A673 (cell line): ENCODE measurements at regions not wholly inside any gene's neighbourhood (a gene's known extent, or its start where the extent isn't known, plus 50 kb on each side); places are given as distances from the start of the nearest gene placed in this dataset.

Source experiments
- BruUV-seq: library from RNA; stranded (reverse); fragments of 400-500 nt; replicated peaks from 2 replicates; lab custom pipeline; 2021; lab: Mats Ljungman, UMichigan
- CTCF ChIA-PET: fragments of 300-600 bp; sonication (Branson Sonifier 250); formaldehyde crosslinking; loops from one replicate; lab custom pipeline; 2022; ENCODE audit warnings: antibody characterized with exemption; lab: Charles Lee
- POLR2A ChIA-PET: fragments of 300-600 bp; sonication (Branson Sonifier 250); formaldehyde crosslinking; loops from one replicate; lab custom pipeline; 2022; ENCODE audit warnings: antibody characterized with exemption; ENCODE audit not compliant: low non-redundant PET; lab: Charles Lee
- DNase-seq: peaks from one replicate; pipeline ENCODE4 v3.0.0-alpha.2; 2015; ENCODE audit warnings: low spot score
- H3K27ac ChIP-seq: fragments of 200-600 bp; sonication (generic); 2 replicates; pipeline ENCODE4 v1.5.1; 2016; ENCODE audit warnings: mixed run types, low read depth, mild to moderate bottlenecking, mixed read lengths, antibody characterized with exemption, low read length; ENCODE audit not compliant: poor library complexity, severe bottlenecking
- H3K27me3 ChIP-seq: fragments of 200-600 bp; sonication (generic); replicated peaks from 2 replicates; pipeline ENCODE4 v1.6.1; 2017; ENCODE audit warnings: mixed run types, low read depth, mild to moderate bottlenecking, mixed read lengths, antibody characterized with exemption, low read length; ENCODE audit not compliant: insufficient read depth, poor library complexity
- H3K36me3 ChIP-seq: fragments of 200-600 bp; sonication (generic); 2 replicates; pipeline ENCODE4 v1.6.1; 2016; ENCODE audit warnings: mixed run types, mild to moderate bottlenecking, mixed read lengths, antibody characterized with exemption, low read length; ENCODE audit not compliant: insufficient read depth, poor library complexity, severe bottlenecking
- H3K4me1 ChIP-seq: fragments of 200-600 bp; sonication (generic); 2 replicates; pipeline ENCODE4 v1.6.1; 2017; ENCODE audit warnings: mixed run types, mild to moderate bottlenecking, mixed read lengths, antibody characterized with exemption, low read length; ENCODE audit not compliant: insufficient read depth, poor library complexity, severe bottlenecking
- H3K4me3 ChIP-seq: fragments of 200-600 bp; sonication (generic); 2 replicates; pipeline ENCODE4 v1.5.1; 2016; ENCODE audit warnings: low read depth, mixed run types, mild to moderate bottlenecking, mixed read lengths, low read length; ENCODE audit not compliant: poor library complexity, severe bottlenecking
- H3K9me3 ChIP-seq: fragments of 200-600 bp; sonication (generic); 2 replicates; pipeline ENCODE4 v1.6.1; 2016; ENCODE audit warnings: mixed run types, low read depth, mild to moderate bottlenecking, mixed read lengths, antibody characterized with exemption, low read length; ENCODE audit not compliant: poor library complexity, severe bottlenecking
- CTCF ChIP-seq: fragments of 300-800, 200-600 bp; sonication (generic); conservative IDR thresholded peaks from 2 replicates; pipeline ENCODE4 v1.5.1; 2017; ENCODE audit warnings: low read depth, mild to moderate bottlenecking, antibody characterized with exemption, low read length, moderate library complexity, mixed read lengths
- EZH2 ChIP-seq: fragments of 200-600 bp; sonication (generic); IDR thresholded peaks from 2 replicates; pipeline ENCODE4 v1.6.1; 2017; ENCODE audit warnings: borderline replicate concordance, low read depth, mild to moderate bottlenecking, mixed read lengths, antibody characterized with exemption, low read length; ENCODE audit not compliant: poor library complexity, severe bottlenecking
- intact Hi-C: fragments of 100-400 bp; cut with micrococcal nuclease; formaldehyde crosslinking; loops from one replicate; pipeline ENCODE4 v1.10.0; 2022; ENCODE audit not compliant: unreplicated experiment

GRCh38 chrX:39577206-39577984 lies 520.4 kb downstream of the BCOR start:
- no peak for DNase-seq
- Histone ChIP-seq H3K4me3 (no peak overlapping the region), H3K36me3 (no peaks in the 10 kb centered on the region), H3K9me3 (no peaks in the 10 kb centered on the region), H3K27me3 (no peaks in the 10 kb centered on the region), H3K27ac (no peak overlapping the region), H3K4me1 (no peaks in the 10 kb centered on the region)
- POLR2A ChIA-PET, result no interaction called here
- intact Hi-C loops, result no loop called here
- no TSS peak for BruUV-seq
- TF ChIP-seq EZH2 (no peak), CTCF (no peak)
- CTCF ChIA-PET, result no interaction called here

GRCh38 chrX:39577985-39578869 lies 519.5 kb downstream of the BCOR start:
- TF ChIP-seq EZH2 (no peak), CTCF (no peak)
- H3K36me3 ChIP-seq, result no peaks in the 10 kb centered on the region
- no peaks in the 10 kb centered on the region for H3K4me1 ChIP-seq
- H3K9me3 ChIP-seq, result no peaks in the 10 kb centered on the region
- POLR2A ChIA-PET, result no interaction called here
- no peak overlapping the region for H3K4me3 ChIP-seq
- intact Hi-C loops, result no loop called here
- no TSS peak for BruUV-seq
- H3K27ac ChIP-seq, result no peak overlapping the region
- no peaks in the 10 kb centered on the region for H3K27me3 ChIP-seq
- DNase-seq, result no peak
- CTCF ChIA-PET, result no interaction called here

GRCh38 chrX:39580043-39580442 lies 517.7 kb downstream of the BCOR start:
- BruUV-seq, result no TSS peak
- Histone ChIP-seq H3K36me3 (no peaks in the 10 kb centered on the region), H3K4me3 (no peak overlapping the region), H3K27ac (no peak overlapping the region), H3K27me3 (no peaks in the 10 kb centered on the region), H3K4me1 (no peaks in the 10 kb centered on the region), H3K9me3 (no peaks in the 10 kb centered on the region)
- TF ChIP-seq EZH2 (no peak), CTCF (no peak)
- ChIA-PET POLR2A (no interaction called here), CTCF (no interaction called here)
- DNase-seq, result no peak
- intact Hi-C loops, result no loop called here
